BLaER1 treated with 17β-estradiol and CSF1 and Interleukin-3, amounts not matched to agents 10 nM and 100 nM (cell line): ENCODE measurements at regions not wholly inside any gene's neighbourhood (a gene's known extent, or its start where the extent isn't known, plus 50 kb on each side); places are given as distances from the start of the nearest gene placed in this dataset.

Experiments used
- H3K27ac ChIP-seq, 11 experiments: shearing (Covaris generic); formaldehyde crosslinking; 2 replicates each; pipeline ENCODE4 v1.8.1; 2022
- H3K27me3 ChIP-seq, 11 experiments: shearing (Covaris generic); formaldehyde crosslinking; 2 replicates each; pipeline ENCODE4 v1.8.1; 2022
- H3K36me3 ChIP-seq, 11 experiments: shearing (Covaris generic); formaldehyde crosslinking; 2 replicates each; pipeline ENCODE4 v1.8.1; 2022
- H3K4me1 ChIP-seq, 10 experiments: shearing (Covaris generic); formaldehyde crosslinking; 2 replicates each; pipeline ENCODE4 v1.8.1; 2022
- H3K4me2 ChIP-seq, 11 experiments: shearing (Covaris generic); formaldehyde crosslinking; 2 replicates each; pipeline ENCODE4 v1.8.1; 2022
- H3K4me3 ChIP-seq, 10 experiments: shearing (Covaris generic); formaldehyde crosslinking; 2 replicates each; pipeline ENCODE4 v1.8.1; 2022
- H3K9ac ChIP-seq, 11 experiments: shearing (Covaris generic); formaldehyde crosslinking; 2 replicates each; pipeline ENCODE4 v1.8.1; 2022
- H3K9me3 ChIP-seq, 11 experiments: shearing (Covaris generic); formaldehyde crosslinking; replicated peaks in 1 of 11; 2 replicates each; pipeline ENCODE4 v1.8.1; 2022
- H4K20me1 ChIP-seq, 11 experiments: shearing (Covaris generic); formaldehyde crosslinking; 2 replicates each; pipeline ENCODE4 v1.8.1; 2022
- Cebpa-rat ChIP-seq, 11 experiments: shearing (Covaris generic); IDR thresholded peaks; 2 replicates each; pipeline ENCODE4 v1.8.1; 2022

- Histone ChIP-seq H3K4me2 (no peak overlapping the region), H3K9ac (no peak overlapping the region), H3K4me1 (no peaks in the 10 kb centered on the region), H3K27ac (no peak overlapping the region), H3K36me3 (no peaks in the 10 kb centered on the region), H3K27me3 (no peaks in the 10 kb centered on the region; a peak in 1 of 22 replicates), H3K4me3 (no peak overlapping the region), H4K20me1 (no peaks in the 10 kb centered on the region), H3K9me3 (no peaks in the 10 kb centered on the region; a peak in 1 of 22 replicates)
- no peak for TF ChIP-seq Cebpa-rat (IDR thresholded peaks at IDR 0.05)
These were observed 330.3 kb downstream of the CAAP1 start for GRCh38 chr9:26562338-26562737.

DNA sequence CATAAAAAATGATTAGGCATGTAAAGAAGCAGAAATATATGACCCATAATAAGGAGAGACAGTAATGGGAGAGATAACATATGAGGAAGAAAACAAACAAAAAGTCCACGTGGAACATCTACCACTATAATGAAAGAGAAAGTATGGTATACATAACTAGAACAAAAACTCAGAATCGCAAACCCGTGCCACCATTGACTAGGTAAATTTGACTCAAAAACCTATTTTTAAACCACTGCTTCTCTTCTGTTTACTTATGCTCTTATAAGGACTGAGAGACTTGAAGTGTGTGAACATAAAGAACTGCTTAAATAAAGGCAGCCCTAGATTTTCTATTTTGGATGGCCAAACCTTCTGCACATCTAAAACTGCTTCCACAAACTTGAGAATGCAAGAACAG lies 330.7 kb downstream of the CAAP1 start:
- H3K27ac ChIP-seq, result no peak overlapping the region

DNA sequence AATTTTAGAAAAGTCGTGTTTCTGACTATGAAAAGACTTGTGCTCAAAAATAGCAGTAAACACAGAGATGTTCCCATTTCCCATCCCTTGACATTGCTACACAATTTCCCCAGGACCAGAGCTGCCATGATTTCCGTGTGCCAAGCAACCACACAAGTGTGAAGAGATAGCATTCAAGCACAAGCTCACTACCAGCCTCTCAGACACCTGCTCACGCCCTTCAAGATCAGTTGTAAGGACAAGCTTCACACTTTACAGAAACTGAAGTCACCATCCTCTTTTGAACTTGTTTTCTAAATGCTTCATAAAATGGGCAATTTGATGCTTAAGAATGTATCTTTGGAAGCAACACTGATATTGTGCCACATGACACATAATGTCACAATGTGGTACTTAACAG lies 333.1 kb downstream of the CAAP1 start:
- Histone ChIP-seq H3K36me3 (no peaks in the 10 kb centered on the region), H3K27ac (no peak overlapping the region), H3K4me3 (no peak overlapping the region), H3K9ac (no peak overlapping the region), H3K27me3 (no peaks in the 10 kb centered on the region; a peak in 1 of 22 replicates), H3K9me3 (peaks cover 0 to 3% (median 0%) of the 10 kb centered on the region in 11 experiments; a peak in 2 of 22 replicates), H3K4me1 (no peaks in the 10 kb centered on the region), H4K20me1 (no peaks in the 10 kb centered on the region), H3K4me2 (no peak overlapping the region)
- TF ChIP-seq Cebpa-rat (IDR thresholded peaks at IDR 0.05), result no peak

More for the DNA sequence above, 330.7 kb downstream of the CAAP1 start:
- H3K27me3 ChIP-seq, result no peaks in the 10 kb centered on the region; a peak in 1 of 22 replicates
- no peaks in the 10 kb centered on the region; a peak in 1 of 22 replicates for H3K9me3 ChIP-seq
- no peaks in the 10 kb centered on the region for H3K4me1 ChIP-seq
- H3K4me2 ChIP-seq, result no peak overlapping the region
- H4K20me1 ChIP-seq, result no peaks in the 10 kb centered on the region
- H3K36me3 ChIP-seq, result no peaks in the 10 kb centered on the region
- H3K9ac ChIP-seq, result no peak overlapping the region
- no peak for TF ChIP-seq Cebpa-rat (IDR thresholded peaks at IDR 0.05)
- H3K4me3 ChIP-seq, result no peak overlapping the region

GRCh38 chr9:26551971-26552370 lies 340.6 kb downstream of the CAAP1 start:
- no peak for TF ChIP-seq Cebpa-rat (IDR thresholded peaks at IDR 0.05)
- no peaks in the 10 kb centered on the region for H3K36me3 ChIP-seq
- H3K4me3 ChIP-seq, result no peak overlapping the region
- H3K27me3 ChIP-seq, result no peaks in the 10 kb centered on the region
- H4K20me1 ChIP-seq, result no peaks in the 10 kb centered on the region
- peaks cover 0 to 3% (median 0%) of the 10 kb centered on the region in 11 experiments; a peak in 1 of 22 replicates for H3K9me3 ChIP-seq
- H3K4me1 ChIP-seq, result no peaks in the 10 kb centered on the region
- no peak overlapping the region for H3K27ac ChIP-seq
- no peak overlapping the region for H3K4me2 ChIP-seq
- no peak overlapping the region for H3K9ac ChIP-seq

GRCh38 chr9:26551451-26551850 lies 341.2 kb downstream of the CAAP1 start:
- Histone ChIP-seq H3K9ac (no peak overlapping the region), H3K36me3 (no peaks in the 10 kb centered on the region), H3K27ac (no peak overlapping the region), H3K4me2 (no peak overlapping the region), H3K9me3 (peaks cover 0 to 3% (median 0%) of the 10 kb centered on the region in 11 experiments; a peak in 1 of 22 replicates), H3K4me1 (no peaks in the 10 kb centered on the region), H4K20me1 (no peaks in the 10 kb centered on the region), H3K27me3 (no peaks in the 10 kb centered on the region), H3K4me3 (no peak overlapping the region)
- TF ChIP-seq Cebpa-rat (IDR thresholded peaks at IDR 0.05), result no peak

DNA sequence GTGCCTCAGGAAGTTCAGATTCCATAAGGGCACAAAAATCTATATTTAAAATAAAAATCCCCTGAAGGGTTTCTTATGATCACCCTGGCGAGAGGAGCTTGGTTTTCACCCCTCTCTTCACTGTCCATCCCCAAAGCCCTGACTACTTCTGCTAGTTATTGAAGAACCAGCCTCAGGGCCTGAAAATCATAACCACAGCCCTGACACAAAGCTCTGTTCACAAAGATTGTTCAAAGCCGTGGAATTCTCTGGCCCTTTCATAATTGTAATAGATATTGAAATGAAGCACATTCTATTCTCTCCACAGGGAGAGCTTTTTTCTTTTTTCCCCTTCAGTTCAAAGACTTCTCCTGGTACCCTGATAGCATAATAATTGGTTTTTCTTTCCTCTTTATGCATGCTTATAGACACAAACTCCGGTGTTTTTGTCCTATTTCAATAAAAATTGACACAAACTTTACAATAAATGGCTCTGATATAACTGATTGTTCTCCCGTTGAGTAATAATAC lies 343.8 kb downstream of the CAAP1 start:
- Histone ChIP-seq H3K4me3 (no peak overlapping the region), H3K27me3 (no peaks in the 10 kb centered on the region), H4K20me1 (no peaks in the 10 kb centered on the region), H3K4me2 (no peak overlapping the region), H3K4me1 (no peaks in the 10 kb centered on the region), H3K36me3 (no peaks in the 10 kb centered on the region), H3K27ac (no peak overlapping the region), H3K9ac (no peak overlapping the region), H3K9me3 (peaks cover 0 to 5% (median 0%) of the 10 kb centered on the region in 11 experiments; a peak in 1 of 22 replicates)
- no peak for TF ChIP-seq Cebpa-rat (IDR thresholded peaks at IDR 0.05)

DNA sequence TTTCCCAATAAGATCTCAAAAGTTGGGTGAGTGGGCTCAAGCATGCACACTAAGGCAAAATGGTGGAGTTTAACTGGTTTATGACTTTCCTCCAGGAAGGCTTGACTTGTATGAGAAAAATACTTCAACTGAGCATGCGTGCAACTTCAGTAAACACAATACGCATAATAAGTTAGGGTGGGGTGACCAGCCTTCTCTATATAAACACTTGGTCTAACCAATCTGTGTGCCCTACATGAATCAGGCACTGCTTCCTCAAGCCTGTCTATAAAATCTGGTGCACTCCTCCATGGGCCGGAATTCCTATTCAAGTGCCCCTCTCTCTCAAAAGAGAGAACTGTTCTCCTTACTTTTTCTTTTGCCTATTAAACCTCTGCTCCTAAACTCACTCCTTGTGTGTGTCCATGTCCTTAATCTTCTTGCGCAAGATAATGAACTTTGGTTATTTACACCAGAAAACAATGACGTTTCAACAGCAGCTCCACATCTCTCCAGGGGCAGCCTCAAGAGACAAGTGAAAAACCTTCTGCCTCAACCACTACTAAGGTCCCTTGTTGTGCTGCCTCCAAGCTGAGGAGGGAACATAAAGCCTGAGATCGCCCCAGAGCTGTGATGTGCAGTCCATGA lies 352.6 kb downstream of the CAAP1 start:
- Histone ChIP-seq H3K27me3 (no peaks in the 10 kb centered on the region), H3K36me3 (no peaks in the 10 kb centered on the region), H4K20me1 (no peaks in the 10 kb centered on the region), H3K27ac (no peak overlapping the region), H3K9me3 (peaks cover 0 to 20% (median 11%) of the 10 kb centered on the region in 11 experiments; a peak in 11 of 22 replicates), H3K4me2 (peak overlapping the region in 2 of 11 experiments; percentile 10 to 39; a peak in 3 of 22 replicates), H3K9ac (no peak overlapping the region), H3K4me3 (no peak overlapping the region), H3K4me1 (peaks cover 19 to 38% (median 26%) of the 10 kb centered on the region in 10 experiments)
- TF ChIP-seq Cebpa-rat (IDR thresholded peaks at IDR 0.05), result peak in 2 of 11 experiments; percentile 9 to 61; a peak in 1 of 22 replicates

- Histone ChIP-seq H3K9me3 (peaks cover 3 to 24% (median 14%) of the 10 kb centered on the region in 11 experiments; a peak in 11 of 22 replicates), H3K36me3 (no peaks in the 10 kb centered on the region), H3K4me1 (peaks cover 19 to 38% (median 26%) of the 10 kb centered on the region in 10 experiments), H3K4me2 (peak overlapping the region; percentile 51 to 82 (median 69)), H4K20me1 (no peaks in the 10 kb centered on the region), H3K4me3 (no peak overlapping the region), H3K9ac (no peak overlapping the region), H3K27ac (peak overlapping the region in 8 of 11 experiments; percentile 21 to 60 (median 42); a peak in 14 of 22 replicates), H3K27me3 (no peaks in the 10 kb centered on the region)
- no peak for TF ChIP-seq Cebpa-rat (IDR thresholded peaks at IDR 0.05)
These were observed 355.4 kb downstream of the CAAP1 start for GRCh38 chr9:26537211-26537610.

DNA sequence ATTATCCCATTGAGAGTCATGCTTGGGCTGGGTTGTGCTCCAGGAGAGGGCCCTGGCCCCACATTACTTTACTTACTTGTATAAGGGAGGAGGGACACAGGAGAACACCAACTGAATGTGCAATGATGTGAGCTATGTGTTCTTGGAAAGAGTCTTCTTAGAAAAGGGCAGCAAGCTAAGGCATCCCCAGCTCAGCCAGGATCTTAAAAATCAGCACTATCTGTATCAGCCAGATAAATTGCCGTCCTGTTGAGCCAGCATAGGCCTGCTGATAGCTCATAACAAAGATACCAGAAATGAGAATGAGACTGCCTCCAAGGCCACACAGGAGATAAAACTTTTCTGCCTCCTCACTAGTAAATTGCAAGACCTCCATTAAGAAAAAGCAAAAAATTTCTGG lies 357.5 kb downstream of the CAAP1 start:
- H4K20me1 ChIP-seq, result no peaks in the 10 kb centered on the region
- H3K4me1 ChIP-seq, result peaks cover 16 to 40% (median 30%) of the 10 kb centered on the region in 10 experiments
- no peak overlapping the region for H3K4me2 ChIP-seq
- no peaks in the 10 kb centered on the region for H3K36me3 ChIP-seq
- H3K4me3 ChIP-seq, result no peak overlapping the region
- no peak overlapping the region for H3K27ac ChIP-seq
- H3K9me3 ChIP-seq, result peaks cover 0 to 19% (median 4%) of the 10 kb centered on the region in 11 experiments; a peak in 10 of 22 replicates
- TF ChIP-seq Cebpa-rat (IDR thresholded peaks at IDR 0.05), result no peak
- H3K9ac ChIP-seq, result no peak overlapping the region
- no peaks in the 10 kb centered on the region for H3K27me3 ChIP-seq
